Uterus (tissue), 2 donors: ENCODE measurements at regions not wholly inside any gene's neighbourhood (a gene's known extent, or its start where the extent isn't known, plus 50 kb on each side); places are given as distances from the start of the nearest gene placed in this dataset.

Experiments
- POLR2A ChIP-seq, 2 donors: fragments of 450-650 bp; IDR thresholded peaks; one replicate each; pipeline ENCODE4 v1.6.1; 2016; ENCODE audit warnings: antibody characterized with exemption in 2 of 2, mild to moderate bottlenecking in 1 of 2, moderate library complexity in 1 of 2
- TF ChIP-seq, protein P1 (sequence below), 4 experiments: fragments of 200-600 bp in 2 of 4; fragments of 450-650 bp in 2 of 4; sonication (generic) in 2 of 4; IDR thresholded peaks; one replicate each; pipeline ENCODE4 v1.5.1; 2016 to 2019; ENCODE audit warnings: antibody characterized with exemption in 4 of 4, mild to moderate bottlenecking in 2 of 4, moderate library complexity in 1 of 4

GRCh38 chr12:97134495-97134894 lies 227.4 kb downstream of the NEDD1 start:
- TF ChIP-seq, protein P1, sequence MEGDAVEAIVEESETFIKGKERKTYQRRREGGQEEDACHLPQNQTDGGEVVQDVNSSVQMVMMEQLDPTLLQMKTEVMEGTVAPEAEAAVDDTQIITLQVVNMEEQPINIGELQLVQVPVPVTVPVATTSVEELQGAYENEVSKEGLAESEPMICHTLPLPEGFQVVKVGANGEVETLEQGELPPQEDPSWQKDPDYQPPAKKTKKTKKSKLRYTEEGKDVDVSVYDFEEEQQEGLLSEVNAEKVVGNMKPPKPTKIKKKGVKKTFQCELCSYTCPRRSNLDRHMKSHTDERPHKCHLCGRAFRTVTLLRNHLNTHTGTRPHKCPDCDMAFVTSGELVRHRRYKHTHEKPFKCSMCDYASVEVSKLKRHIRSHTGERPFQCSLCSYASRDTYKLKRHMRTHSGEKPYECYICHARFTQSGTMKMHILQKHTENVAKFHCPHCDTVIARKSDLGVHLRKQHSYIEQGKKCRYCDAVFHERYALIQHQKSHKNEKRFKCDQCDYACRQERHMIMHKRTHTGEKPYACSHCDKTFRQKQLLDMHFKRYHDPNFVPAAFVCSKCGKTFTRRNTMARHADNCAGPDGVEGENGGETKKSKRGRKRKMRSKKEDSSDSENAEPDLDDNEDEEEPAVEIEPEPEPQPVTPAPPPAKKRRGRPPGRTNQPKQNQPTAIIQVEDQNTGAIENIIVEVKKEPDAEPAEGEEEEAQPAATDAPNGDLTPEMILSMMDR (IDR thresholded peaks at IDR 0.05) = no peak
- TF ChIP-seq POLR2A (IDR thresholded peaks at IDR 0.05) = no peak
